ENCODE measurements at regions not wholly inside any gene's neighbourhood (a gene's known extent, or its start where the extent isn't known, plus 50 kb on each side); places are given as distances from the start of the nearest gene placed in this dataset.
"Not testable (repeated sequence)": the region's sequence is repeated elsewhere in the genome, so short reads cannot be mapped to it uniquely, and the experiment has no call there.

DNA sequence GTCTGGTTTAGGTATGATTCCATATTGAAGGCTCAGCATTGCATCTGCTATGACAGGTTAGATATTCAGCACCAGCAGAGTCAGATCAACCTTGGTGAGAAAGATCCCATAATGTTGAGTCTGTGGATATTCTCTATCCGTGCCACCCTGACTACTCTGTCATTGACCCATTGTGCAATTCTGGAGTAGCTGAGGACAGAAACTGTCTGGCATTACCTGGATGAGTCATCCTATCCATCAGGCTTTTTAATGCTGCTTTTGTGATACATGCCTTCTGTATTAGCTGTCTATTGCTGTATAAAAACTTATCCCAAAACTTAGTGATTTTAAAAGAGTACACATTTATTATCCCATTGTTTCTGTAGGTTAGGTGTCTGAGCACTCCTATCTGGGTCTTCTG lies 189.1 kb upstream of the FAT3 start:
- Histone ChIP-seq H3K36me3 (replicated peaks in 1 of 2; ENCODE audit: insufficient read depth in 1 of 2, low read depth in 2 of 2) (no peaks in the 10 kb centered on the region), H3K27ac (no peak overlapping the region), H3K4me3 (no peak overlapping the region), H3K9me3 (no peaks in the 10 kb centered on the region), H3K4me1 (no peaks in the 10 kb centered on the region), H3K27me3 (no peaks in the 10 kb centered on the region)
- intact Hi-C loops (cut with DNase I) = no loop called here
- 45 to 70% methylated on average over 1 of the region's 1 CpG for WGBS, 2 donors
- no peak for ATAC-seq
- DNase-seq = no peak
- TF ChIP-seq, protein P1, sequence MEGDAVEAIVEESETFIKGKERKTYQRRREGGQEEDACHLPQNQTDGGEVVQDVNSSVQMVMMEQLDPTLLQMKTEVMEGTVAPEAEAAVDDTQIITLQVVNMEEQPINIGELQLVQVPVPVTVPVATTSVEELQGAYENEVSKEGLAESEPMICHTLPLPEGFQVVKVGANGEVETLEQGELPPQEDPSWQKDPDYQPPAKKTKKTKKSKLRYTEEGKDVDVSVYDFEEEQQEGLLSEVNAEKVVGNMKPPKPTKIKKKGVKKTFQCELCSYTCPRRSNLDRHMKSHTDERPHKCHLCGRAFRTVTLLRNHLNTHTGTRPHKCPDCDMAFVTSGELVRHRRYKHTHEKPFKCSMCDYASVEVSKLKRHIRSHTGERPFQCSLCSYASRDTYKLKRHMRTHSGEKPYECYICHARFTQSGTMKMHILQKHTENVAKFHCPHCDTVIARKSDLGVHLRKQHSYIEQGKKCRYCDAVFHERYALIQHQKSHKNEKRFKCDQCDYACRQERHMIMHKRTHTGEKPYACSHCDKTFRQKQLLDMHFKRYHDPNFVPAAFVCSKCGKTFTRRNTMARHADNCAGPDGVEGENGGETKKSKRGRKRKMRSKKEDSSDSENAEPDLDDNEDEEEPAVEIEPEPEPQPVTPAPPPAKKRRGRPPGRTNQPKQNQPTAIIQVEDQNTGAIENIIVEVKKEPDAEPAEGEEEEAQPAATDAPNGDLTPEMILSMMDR (IDR thresholded peaks at IDR 0.05) = no peak
- no peak for TF ChIP-seq POLR2A (IDR thresholded peaks at IDR 0.05)

DNA sequence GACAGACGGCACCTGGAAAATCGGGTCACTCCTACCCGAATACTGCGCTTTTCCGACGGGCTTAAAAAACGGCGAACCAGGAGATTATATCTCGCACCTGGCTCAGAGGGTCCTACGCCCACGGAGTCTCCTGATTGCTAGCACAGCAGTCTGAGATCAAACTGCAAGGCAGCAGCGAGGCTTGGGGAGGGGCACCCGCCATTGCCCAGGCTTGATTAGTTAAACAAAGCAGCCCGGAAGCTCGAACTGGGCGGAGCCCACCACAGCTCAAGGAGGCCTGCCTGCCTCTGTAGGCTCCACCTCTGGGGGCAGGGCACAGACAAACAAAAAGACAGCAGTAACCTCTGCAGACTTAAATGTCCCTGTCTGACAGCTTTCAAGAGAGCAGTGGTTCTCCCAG lies 197.5 kb upstream of the FAT3 start:
- DNase-seq; intact Hi-C loops (cut with DNase I); H3K27ac ChIP-seq; H3K36me3 ChIP-seq (replicated peaks in 1 of 2; ENCODE audit: insufficient read depth in 1 of 2, low read depth in 2 of 2); H3K4me1 ChIP-seq; H3K27me3 ChIP-seq; ATAC-seq; H3K9me3 ChIP-seq; H3K4me3 ChIP-seq: not testable (repeated sequence)
- WGBS, 2 donors = 65 to 69% methylated on average over 9 to 10 of the region's 16 CpGs

DNA sequence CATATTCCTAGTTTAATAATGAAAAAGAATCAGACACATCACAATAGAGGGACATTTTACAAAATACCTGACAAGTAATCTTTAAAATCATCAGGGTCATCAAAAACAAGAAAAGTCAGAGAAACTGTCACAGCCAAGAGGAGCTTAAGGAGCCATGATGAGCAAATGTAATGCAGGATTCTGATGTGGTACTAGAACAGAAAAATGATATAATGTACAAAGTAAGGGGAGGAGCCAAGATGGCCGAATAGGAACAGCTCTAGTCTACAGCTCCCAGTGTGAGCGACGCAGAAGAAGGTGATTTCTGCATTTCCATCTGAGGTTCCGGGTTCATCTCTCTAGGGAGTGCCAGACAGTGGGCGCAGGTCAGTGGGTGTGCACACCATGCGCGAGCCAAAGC lies 198.0 kb upstream of the FAT3 start:
- no peaks in the 10 kb centered on the region for H3K9me3 ChIP-seq
- TF ChIP-seq, protein P1 (IDR thresholded peaks at IDR 0.05) = no peak
- no peaks in the 10 kb centered on the region for H3K27me3 ChIP-seq
- intact Hi-C loops (cut with DNase I) = no loop called here
- WGBS, 2 donors = 81 to 83% methylated on average over 7 of the region's 7 CpGs
- H3K36me3 ChIP-seq (replicated peaks in 1 of 2; ENCODE audit: insufficient read depth in 1 of 2, low read depth in 2 of 2) = no peaks in the 10 kb centered on the region
- DNase-seq (no peak), ATAC-seq (no peak)
- H3K4me1 ChIP-seq = no peaks in the 10 kb centered on the region
- no peak overlapping the region for H3K4me3 ChIP-seq
- no peak overlapping the region for H3K27ac ChIP-seq

DNA sequence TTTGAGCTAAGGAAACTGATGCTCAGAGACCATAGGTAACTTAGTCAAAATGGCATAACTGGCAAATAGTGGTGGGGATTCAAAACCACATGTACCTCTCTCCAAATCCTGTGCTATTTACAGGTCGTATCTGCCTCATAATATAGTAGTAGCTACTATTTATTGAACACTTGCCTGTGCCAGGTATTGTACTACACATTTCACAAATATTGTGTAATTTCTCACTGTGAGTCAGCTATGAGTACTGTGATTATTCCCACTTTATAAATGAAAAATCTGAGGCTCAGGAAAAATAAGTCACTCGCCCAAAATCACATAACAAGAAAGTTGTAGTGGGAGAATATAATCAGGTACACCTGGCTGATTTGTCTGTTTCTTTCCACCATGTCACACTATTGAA lies 199.8 kb upstream of the FAT3 start:
- H3K4me3 ChIP-seq = no peak overlapping the region
- ATAC-seq = no peak
- no peak for DNase-seq
- H3K27ac ChIP-seq = no peak overlapping the region
- no peaks in the 10 kb centered on the region for H3K27me3 ChIP-seq
- WGBS, 2 donors = 36 to 52% methylated on average over 2 of the region's 2 CpGs
- H3K36me3 ChIP-seq (replicated peaks in 1 of 2; ENCODE audit: insufficient read depth in 1 of 2, low read depth in 2 of 2) = no peaks in the 10 kb centered on the region
- no peaks in the 10 kb centered on the region for H3K9me3 ChIP-seq
- no peaks in the 10 kb centered on the region for H3K4me1 ChIP-seq
- intact Hi-C loops (cut with DNase I) = no loop called here
- TF ChIP-seq POLR2A (IDR thresholded peaks at IDR 0.05) = no peak
- TF ChIP-seq, protein P1 (IDR thresholded peaks at IDR 0.05) = no peak

DNA sequence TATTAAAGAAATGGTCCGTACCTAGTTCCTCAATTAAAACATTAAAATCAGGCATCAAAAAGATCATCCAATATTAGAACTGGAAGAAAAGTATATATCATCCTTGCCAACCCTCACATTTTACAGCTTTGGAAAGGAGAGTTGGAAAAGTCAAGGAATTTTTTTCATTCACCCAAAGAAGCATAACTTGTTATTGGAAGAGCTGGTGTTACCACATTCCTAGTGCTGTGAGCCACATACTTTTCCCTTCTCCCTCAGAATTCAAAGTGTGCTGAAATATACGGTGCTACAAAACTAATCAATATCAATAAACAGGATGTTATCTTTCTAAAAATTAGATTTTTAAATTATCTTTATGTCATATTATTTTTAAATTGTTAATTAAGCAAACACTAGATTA lies 202.1 kb upstream of the FAT3 start:
- Histone ChIP-seq H3K36me3 (replicated peaks in 1 of 2; ENCODE audit: insufficient read depth in 1 of 2, low read depth in 2 of 2) (no peaks in the 10 kb centered on the region), H3K27me3 (no peaks in the 10 kb centered on the region), H3K27ac (no peak overlapping the region), H3K4me1 (no peaks in the 10 kb centered on the region), H3K4me3 (no peak overlapping the region), H3K9me3 (no peaks in the 10 kb centered on the region)
- intact Hi-C loops (cut with DNase I) = no loop called here
- WGBS, 2 donors = 45 to 47% methylated on average over 2 of the region's 2 CpGs
- DNase-seq (no peak), ATAC-seq (no peak)
- TF ChIP-seq POLR2A (IDR thresholded peaks at IDR 0.05) = no peak
- TF ChIP-seq, protein P1 (IDR thresholded peaks at IDR 0.05) = no peak

Data from body of pancreas (tissue), 4 donors.